ENCODE measurements at regions not wholly inside any gene's neighbourhood (a gene's known extent, or its start where the extent isn't known, plus 50 kb on each side); places are given as distances from the start of the nearest gene placed in this dataset.

- TF ChIP-seq CTBP2 (IDR thresholded peaks at IDR 0.05; ENCODE audit: borderline replicate concordance, insufficient read depth, insufficient read length, low read length), result no peak
- TF ChIP-seq KDM4A (IDR thresholded peaks at IDR 0.05; ENCODE audit: low read depth, low read length, severe bottlenecking), result peak; percentile 22
- TF ChIP-seq TBP (IDR thresholded peaks at IDR 0.05; ENCODE audit: low read depth, low read length), result peak; percentile 94
- 0 out of 2 replicates have a peak, but pooled peaks have one; percentile 43 for TF ChIP-seq RBBP5 (IDR thresholded peaks at IDR 0.05; ENCODE audit: borderline replicate concordance, low read depth, low read length)
- TF ChIP-seq MAX (IDR thresholded peaks at IDR 0.05), result peak; percentile 86
- no peak for TF ChIP-seq POU5F1 (IDR thresholded peaks at IDR 0.05; ENCODE audit: low read depth, low read length)
- no peak for TF ChIP-seq SP1 (IDR thresholded peaks at IDR 0.05; ENCODE audit: low read depth, low read length)
- no peak for TF ChIP-seq SUZ12 (IDR thresholded peaks at IDR 0.05; ENCODE audit: low read length)
- TF ChIP-seq KDM5A (IDR thresholded peaks at IDR 0.05; ENCODE audit: low read length), result no peak
- TF ChIP-seq ASH2L (IDR thresholded peaks at IDR 0.05; ENCODE audit: low read length), result peak; percentile 47
- TF ChIP-seq PHF8 (conservative IDR thresholded peaks at IDR 0.05; ENCODE audit: low read depth, low read length), result no peak
- TF ChIP-seq NRF1 (IDR thresholded peaks at IDR 0.05; ENCODE audit: low read depth, low read length), result no peak
- TF ChIP-seq KDM1A (IDR thresholded peaks at IDR 0.05; ENCODE audit: borderline replicate concordance, low read length), result no peak; the same call in 1 of the 2 replicates
- peak; percentile 34 for TF ChIP-seq TAF7 (optimal IDR thresholded peaks at IDR 0.05; ENCODE audit: borderline replicate concordance, low read depth, low read length)
- TF ChIP-seq ATF3 (IDR thresholded peaks at IDR 0.05; ENCODE audit: insufficient read depth, low read depth, low read length), result no peak
- TF ChIP-seq ATF2 (IDR thresholded peaks at IDR 0.05; ENCODE audit: low read length), result no peak
- no peak for TF ChIP-seq BACH1 (IDR thresholded peaks at IDR 0.05; ENCODE audit: low read length)
- TF ChIP-seq HDAC2 (IDR thresholded peaks at IDR 0.05; ENCODE audit: borderline replicate concordance in 1 of 2, low read depth in 2 of 2, low read length in 2 of 2), result peak; percentile 32 to 44; a peak in 2 of 4 replicates
- TF ChIP-seq TCF12 (IDR thresholded peaks at IDR 0.05; ENCODE audit: low read depth, low read length), result peak; percentile 39; the same call in 1 of the 2 replicates
- peak; percentile 76; the same call in 1 of the 2 replicates for TF ChIP-seq YY1 (IDR thresholded peaks at IDR 0.05; ENCODE audit: low read depth, low read length)
- TF ChIP-seq E2F6 (IDR thresholded peaks at IDR 0.05), result peak; percentile 78
- no peak for TF ChIP-seq CBX5 (IDR thresholded peaks at IDR 0.05; ENCODE audit: low read depth, low read length)
These were observed 177.5 kb downstream of the ZDHHC21 start (continued) for GRCh38 chr9:14515571-14516198.
